ENCODE measurements at regions not wholly inside any gene's neighbourhood (a gene's known extent, or its start where the extent isn't known, plus 50 kb on each side); places are given as distances from the start of the nearest gene placed in this dataset.

DNA sequence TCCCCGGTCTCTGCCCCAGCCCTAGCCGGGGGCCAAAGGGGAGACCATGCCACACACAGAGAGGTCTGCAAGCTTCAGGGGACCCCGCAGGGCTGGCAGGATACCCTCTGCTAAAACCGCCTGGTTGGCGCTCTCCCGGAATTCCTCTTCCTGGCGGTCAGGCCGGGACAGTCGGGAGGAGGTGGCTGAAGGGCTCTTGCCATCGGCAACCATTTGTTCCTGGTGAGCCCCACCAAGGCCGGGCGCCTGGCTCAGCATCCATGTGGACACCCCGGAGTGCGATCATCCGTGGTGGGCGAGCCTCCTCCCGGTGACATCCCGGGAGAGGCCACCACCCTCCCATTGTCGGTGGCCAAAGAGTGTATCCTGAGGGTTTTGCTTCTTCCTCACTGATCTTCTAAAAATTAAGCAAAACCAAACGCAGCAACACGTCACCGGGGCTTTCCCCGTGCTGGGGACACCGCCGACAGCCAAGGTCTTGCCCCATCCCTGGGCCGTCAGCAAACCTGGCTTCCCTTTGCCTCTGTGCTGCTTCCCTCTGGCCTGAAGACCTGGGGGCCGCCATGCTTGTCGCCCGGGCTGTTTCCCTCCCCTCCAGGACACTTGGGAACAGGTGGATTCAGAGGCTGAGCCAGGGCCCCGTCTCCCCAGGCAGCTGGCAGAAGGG, 59.1 kb upstream of the TTC34 start:
- no peak for TF ChIP-seq CTCF (IDR thresholded peaks at IDR 0.05; ENCODE audit: insufficient read depth, low read length, poor library complexity, severe bottlenecking)
- TF ChIP-seq EZH2phosphoT487 (conservative IDR thresholded peaks at IDR 0.05; ENCODE audit: low read length) = no peak

Measured in SU-DHL-6 (cell line).